WI38 (cell line): ENCODE measurements at regions not wholly inside any gene's neighbourhood (a gene's known extent, or its start where the extent isn't known, plus 50 kb on each side); places are given as distances from the start of the nearest gene placed in this dataset.

Experiments used
- H3K4me3 ChIP-seq: 2 replicates; pipeline ENCODE4 v1.5.1; 2011; ENCODE audit warnings: low read depth, mild to moderate bottlenecking, control low read depth, low read length
- CTCF ChIP-seq: IDR thresholded peaks from 2 replicates; pipeline ENCODE4 v1.5.1; 2012; ENCODE audit warnings: low read depth, mild to moderate bottlenecking, control low read depth, low read length

- no peak for TF ChIP-seq CTCF
- no peak overlapping the region for H3K4me3 ChIP-seq
These were observed 483.1 kb upstream of the NRP1 start for GRCh38 chr10:33817605-33818004.

GRCh38 chr10:33815776-33816175, 481.3 kb upstream of the NRP1 start:
- TF ChIP-seq CTCF: no peak
- H3K4me3 ChIP-seq: no peak overlapping the region

GRCh38 chr10:33813871-33814270, 479.4 kb upstream of the NRP1 start:
- no peak for TF ChIP-seq CTCF
- H3K4me3 ChIP-seq: no peak overlapping the region

DNA sequence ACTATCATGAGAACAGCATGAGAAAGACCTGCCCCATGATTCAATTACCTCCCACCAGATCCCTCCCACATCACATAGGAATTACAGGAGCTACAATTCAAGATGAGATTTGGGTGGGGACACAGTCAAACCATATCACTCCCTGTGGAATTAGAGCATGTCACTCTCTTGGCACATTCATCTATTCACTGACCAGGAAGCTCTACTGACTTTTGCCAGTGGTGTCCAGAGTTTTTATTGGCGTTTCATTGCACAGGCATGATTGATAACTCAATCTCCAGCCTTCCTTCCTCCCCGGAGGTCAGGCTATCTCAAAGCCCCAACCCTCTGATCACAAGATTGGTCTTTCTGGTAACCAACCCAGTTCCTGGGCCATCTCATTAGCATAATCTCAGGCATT, 478.9 kb upstream of the NRP1 start:
- TF ChIP-seq CTCF: no peak
- no peak overlapping the region for H3K4me3 ChIP-seq

- TF ChIP-seq CTCF: no peak
- H3K4me3 ChIP-seq: no peak overlapping the region
These were observed 478.1 kb upstream of the NRP1 start for GRCh38 chr10:33812586-33812985.

DNA sequence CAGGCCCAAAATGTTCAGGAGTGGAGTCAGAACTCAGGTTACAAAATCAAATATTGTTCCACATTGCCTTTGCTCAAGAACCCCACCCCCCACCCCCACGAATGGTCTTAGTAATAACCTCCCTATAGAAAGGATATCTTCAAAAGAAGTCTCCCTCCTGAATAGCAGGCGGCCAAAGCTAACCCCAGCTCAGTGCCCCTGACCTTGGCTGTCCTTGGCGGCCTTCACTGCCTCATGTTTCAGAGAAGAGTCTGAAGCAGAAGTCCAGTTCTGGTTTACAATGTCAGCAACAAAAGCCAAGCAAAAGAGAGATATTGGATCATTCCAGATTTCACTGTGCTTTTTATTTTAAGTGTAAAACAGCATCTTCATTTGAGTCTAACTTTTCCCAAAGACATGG, 476.5 kb upstream of the NRP1 start:
- no peak for TF ChIP-seq CTCF

GRCh38 chr10:33809732-33810131, 475.3 kb upstream of the NRP1 start:
- no peak for TF ChIP-seq CTCF

More for the DNA sequence above, 476.5 kb upstream of the NRP1 start:
- no peak overlapping the region for H3K4me3 ChIP-seq

More at GRCh38 chr10:33809732-33810131, 475.3 kb upstream of the NRP1 start:
- H3K4me3 ChIP-seq: no peak overlapping the region
